Dedifferentiated amniotic fluid mesenchymal stem cell (primary cell): ENCODE measurements at regions not wholly inside any gene's neighbourhood (a gene's known extent, or its start where the extent isn't known, plus 50 kb on each side); places are given as distances from the start of the nearest gene placed in this dataset.

Source experiments
- DNase-seq: peaks from one replicate; pipeline ENCODE4 v3.0.0-alpha.2; 2016; ENCODE audit errors: extremely low spot score

DNA sequence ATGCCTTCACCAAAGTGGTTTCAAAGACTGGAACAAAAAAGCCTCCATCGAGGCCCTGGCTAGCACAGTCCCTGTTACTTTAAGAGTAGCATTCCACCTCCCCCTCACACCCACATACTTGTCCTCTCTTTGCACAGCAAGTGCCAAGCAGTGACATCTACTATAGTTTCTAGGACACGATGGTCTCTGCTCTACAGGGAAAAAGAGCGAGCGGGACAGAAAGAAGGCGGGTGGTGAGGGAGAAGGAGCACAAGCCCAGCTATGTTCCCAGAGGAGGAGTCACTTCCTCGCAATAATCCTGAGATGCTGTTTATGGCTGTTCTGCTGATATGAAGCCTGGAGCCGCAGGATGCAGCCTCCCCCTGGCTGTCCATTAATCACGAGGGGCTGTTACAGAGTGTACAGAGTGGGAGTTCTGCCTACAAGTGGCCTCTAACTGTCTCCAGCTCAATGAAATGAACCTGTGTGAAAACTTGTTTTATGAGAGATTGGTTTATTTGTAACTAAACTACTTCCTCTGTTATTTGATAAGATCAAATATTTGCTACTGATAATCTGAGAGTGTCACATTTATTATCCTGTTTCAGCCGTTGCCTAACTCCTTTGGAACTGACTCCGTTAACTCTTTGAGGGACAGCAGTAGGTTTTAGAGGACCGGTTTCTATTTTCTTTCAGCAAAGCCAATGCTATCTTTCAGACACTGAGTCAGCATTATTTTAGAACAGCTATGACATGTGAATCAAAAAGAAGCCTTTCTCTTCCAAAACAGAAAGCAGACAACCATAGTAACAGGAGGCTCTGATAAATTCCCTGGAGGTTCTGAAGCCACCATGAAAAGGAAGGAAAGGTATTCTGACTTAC lies 208.0 kb downstream of the SPRY2 start:
- DNase-seq = peak; percentile 26

DNA sequence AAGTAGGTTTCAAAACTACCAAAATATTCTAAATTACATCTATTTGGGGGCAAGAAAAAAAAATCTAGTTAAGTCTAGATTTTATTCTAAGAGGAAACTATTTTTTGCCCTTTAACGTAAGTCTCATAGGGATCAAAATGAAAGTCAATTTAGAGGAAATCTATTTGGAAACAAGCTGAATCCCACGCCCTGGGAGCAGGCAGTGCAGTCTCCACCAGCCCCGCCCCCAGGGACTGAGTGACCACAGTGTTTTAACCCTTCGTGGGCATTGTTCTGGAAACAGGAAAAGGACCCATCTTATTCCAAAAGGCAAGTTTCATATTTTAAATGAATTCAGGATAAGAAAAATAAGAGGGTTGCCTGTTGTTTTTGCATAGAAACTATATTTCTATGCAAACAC lies 209.7 kb downstream of the SPRY2 start:
- peak; percentile 36 for DNase-seq

- no peak for DNase-seq
These were observed 214.4 kb downstream of the SPRY2 start for GRCh38 chr13:80126389-80127068.

GRCh38 chr13:80123945-80124344 lies 217.0 kb downstream of the SPRY2 start:
- DNase-seq = no peak

GRCh38 chr13:80121038-80121437 lies 219.9 kb downstream of the SPRY2 start:
- DNase-seq = no peak

DNA sequence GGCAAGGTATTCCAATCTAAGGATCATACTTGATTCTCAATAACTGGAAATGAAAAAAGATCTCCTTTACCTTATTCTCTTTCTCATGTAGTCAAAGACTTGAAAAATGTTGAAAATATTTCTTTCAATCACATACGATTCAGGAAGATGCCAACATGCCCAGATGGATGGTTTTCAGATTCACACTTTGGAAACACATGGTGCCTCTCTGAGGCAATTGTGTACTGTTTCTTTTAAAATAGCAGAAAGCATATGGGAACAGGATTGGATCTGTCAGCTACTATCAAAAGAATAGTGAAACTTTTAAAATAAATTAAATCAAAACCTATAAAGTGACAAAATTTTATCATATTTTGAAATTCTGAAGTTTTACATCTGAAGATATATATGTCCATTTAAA lies 222.4 kb downstream of the SPRY2 start:
- no peak for DNase-seq

DNA sequence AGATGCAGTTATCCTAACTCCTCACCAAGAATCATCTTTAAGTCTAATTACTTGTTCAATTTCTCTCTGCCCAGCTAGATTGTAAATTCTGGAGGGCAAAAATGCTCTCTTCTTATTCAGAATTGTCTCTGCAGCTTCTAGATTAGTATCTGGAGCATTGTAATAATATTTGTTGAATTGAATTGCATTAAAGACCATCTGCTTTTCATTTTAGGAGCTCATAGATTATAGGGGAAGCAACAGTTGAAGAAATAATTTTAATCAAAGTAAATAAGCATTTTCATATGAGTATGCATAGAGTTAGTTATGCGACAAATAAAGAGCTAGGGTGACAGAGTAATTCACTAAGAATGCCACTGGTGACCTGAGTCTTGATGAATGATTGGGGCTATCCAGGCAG lies 222.8 kb downstream of the SPRY2 start:
- no peak for DNase-seq

- no peak for DNase-seq
These were observed 223.4 kb downstream of the SPRY2 start for GRCh38 chr13:80117515-80117914.

- DNase-seq = peak; percentile 87
These were observed 224.8 kb downstream of the SPRY2 start for GRCh38 chr13:80116107-80116506.

GRCh38 chr13:80115616-80116015 lies 225.3 kb downstream of the SPRY2 start:
- no peak for DNase-seq

- DNase-seq = no peak
These were observed 227.0 kb downstream of the SPRY2 start for GRCh38 chr13:80113714-80114454.

DNA sequence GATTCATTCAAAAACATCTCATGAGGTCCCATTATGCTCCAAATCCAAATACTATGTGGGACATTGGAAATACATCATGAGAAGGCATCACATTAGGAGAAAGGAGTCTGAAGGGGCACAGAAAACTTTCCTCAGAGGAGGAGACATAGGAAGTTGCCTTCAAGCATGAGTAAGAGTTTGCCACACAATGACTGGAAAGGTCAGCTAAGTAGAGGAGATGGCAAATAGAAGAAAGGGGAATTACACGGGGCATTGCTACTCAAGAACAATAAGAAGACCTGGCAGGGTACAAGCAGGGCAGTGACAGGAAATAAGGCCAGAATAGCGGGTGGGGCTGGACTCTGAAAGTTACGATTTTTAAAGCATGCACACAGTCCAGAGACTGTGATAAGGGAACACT lies 231.6 kb downstream of the SPRY2 start:
- no peak for DNase-seq

GRCh38 chr13:80105350-80105749 lies 235.6 kb downstream of the SPRY2 start:
- no peak for DNase-seq

DNA sequence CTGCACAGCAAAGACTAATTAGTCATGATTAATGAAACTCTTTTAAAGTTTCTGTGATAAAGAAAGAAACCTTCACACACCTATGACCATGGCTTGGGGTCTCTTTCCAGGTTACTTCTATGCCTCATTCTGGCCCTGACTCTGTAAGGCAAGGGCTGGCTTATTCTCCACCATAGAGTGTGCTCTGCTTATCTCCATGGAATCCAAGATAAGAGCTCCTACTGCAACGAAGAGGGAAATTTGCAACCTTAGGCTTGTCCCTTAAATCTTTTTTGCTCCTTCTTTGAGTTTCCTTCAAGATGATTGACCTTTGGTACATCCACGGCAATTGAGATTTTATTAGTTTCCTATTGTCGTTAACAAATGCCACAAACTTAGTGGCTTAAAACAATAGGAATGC lies 239.9 kb downstream of the SPRY2 start:
- DNase-seq = no peak

- DNase-seq = no peak
These were observed 240.3 kb downstream of the SPRY2 start for GRCh38 chr13:80100636-80101035.

DNA sequence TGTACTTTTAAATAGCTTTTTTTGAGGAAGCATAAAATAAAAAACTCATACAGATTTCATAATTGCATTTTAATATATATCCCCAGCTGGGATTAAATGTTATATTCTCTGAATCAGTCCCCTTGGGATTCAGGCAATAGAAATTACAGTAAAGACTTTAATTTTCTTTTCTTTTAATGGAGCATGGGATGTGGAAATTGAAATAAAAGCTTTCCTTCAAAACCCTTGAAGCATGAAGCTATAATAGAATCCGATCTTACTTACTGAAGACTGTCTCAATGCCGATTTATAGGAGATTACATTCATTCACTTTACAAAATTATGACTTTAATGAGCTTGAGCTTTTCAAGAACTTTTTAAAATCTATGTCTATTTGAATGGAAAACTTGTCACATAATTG lies 243.4 kb downstream of the SPRY2 start:
- DNase-seq = no peak

- DNase-seq = no peak
These were observed 244.5 kb downstream of the SPRY2 start for GRCh38 chr13:80096383-80096782.

- no peak for DNase-seq
These were observed 246.4 kb downstream of the SPRY2 start for GRCh38 chr13:80094526-80094925.

- no peak for DNase-seq
These were observed 247.0 kb downstream of the SPRY2 start for GRCh38 chr13:80093888-80094287.

DNA sequence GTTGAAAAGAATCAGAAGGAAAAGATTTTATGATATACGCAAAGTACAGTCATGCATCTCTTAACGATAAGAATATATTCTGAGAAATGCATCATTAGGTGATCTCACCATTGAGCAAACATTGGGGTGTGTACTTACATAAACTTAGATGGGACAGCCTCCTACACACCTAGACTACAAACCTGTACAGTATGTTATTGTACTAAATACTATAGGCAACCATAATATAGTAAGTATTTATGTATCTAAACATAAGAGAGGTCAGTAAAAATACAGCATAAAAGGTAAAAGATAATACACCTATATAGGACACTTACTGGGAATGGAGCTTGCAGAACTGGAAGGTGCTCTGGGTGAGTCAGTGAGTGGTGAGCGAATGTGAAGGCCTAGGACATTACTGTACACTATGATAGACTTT lies 254.6 kb downstream of the SPRY2 start:
- DNase-seq = no peak

GRCh38 chr13:80083853-80084676 lies 256.9 kb downstream of the SPRY2 start:
- peak; percentile 92 for DNase-seq
